Small intestine (tissue), 7 donors: ENCODE measurements at regions not wholly inside any gene's neighbourhood (a gene's known extent, or its start where the extent isn't known, plus 50 kb on each side); places are given as distances from the start of the nearest gene placed in this dataset.
A peak's percentile ranks its signal among the peaks of the same experiment; 100 is the strongest.

ENCODE experiments used
- DNase-seq, 2 donors: peaks; one replicate each; pipeline versions ENCODE4 v3.0.0 to v3.0.0-alpha.2; 2013
- FAIRE-seq: peaks from 2 replicates; lab custom pipeline; 2012; peaks lifted over from hg19 to GRCh38; lab: Jason Lieb, UNC
- H3K27ac ChIP-seq, 3 donors: one replicate each; pipeline ENCODE4 v1.5.1; 2013; ENCODE audit warnings: low read length in 2 of 3, mild to moderate bottlenecking in 2 of 3, control low read depth in 1 of 3, inconsistent platforms in 1 of 3, low read depth in 1 of 3, moderate library complexity in 1 of 3
- H3K27me3 ChIP-seq, 3 donors: one replicate each; pipeline ENCODE4 v1.6.1; 2013; ENCODE audit warnings: low read length in 3 of 3, inconsistent platforms in 1 of 3; ENCODE audit not compliant: control insufficient read depth in 3 of 3, insufficient read depth in 3 of 3
- H3K36me3 ChIP-seq, 3 donors: one replicate each; pipeline ENCODE4 v1.6.1; 2013; ENCODE audit warnings: low read length in 3 of 3, inconsistent platforms in 1 of 3, low read depth in 1 of 3, mild to moderate bottlenecking in 1 of 3, moderate library complexity in 1 of 3; ENCODE audit not compliant: control insufficient read depth in 3 of 3, insufficient read depth in 2 of 3
- H3K4me1 ChIP-seq, 3 donors: one replicate each; pipeline ENCODE4 v1.6.1; 2013; ENCODE audit warnings: low read length in 2 of 3, inconsistent platforms in 1 of 3, low read depth in 1 of 3, mild to moderate bottlenecking in 1 of 3, moderate library complexity in 1 of 3; ENCODE audit not compliant: control insufficient read depth in 3 of 3, insufficient read depth in 2 of 3
- H3K4me3 ChIP-seq, 3 donors: one replicate each; pipeline ENCODE4 v1.5.1; 2013; ENCODE audit warnings: low read length in 3 of 3, control low read depth in 1 of 3, inconsistent platforms in 1 of 3, low read depth in 1 of 3, mild to moderate bottlenecking in 1 of 3, moderate library complexity in 1 of 3
- H3K9me3 ChIP-seq, 2 donors: one replicate each; pipeline ENCODE4 v1.6.1; 2013; ENCODE audit warnings: low read depth in 1 of 2, low read length in 1 of 2; ENCODE audit not compliant: control insufficient read depth in 2 of 2, insufficient read depth in 1 of 2
- WGBS, 3 donors: extraction: QIAGEN DNeasy Blood & Tissue Kit; methylation state at CpG; one replicate each; pipeline ENCODE4 v1.1.7; 2013; 5-methylcytosine and 5-hydroxymethylcytosine counted together
- donor health status: healthy with polysubstance abuse.
- donor health status: control.
- donor health status: control.
- donor health status: Bipolar disorder and iron deficiency.
- donor health status: healthy.

GRCh38 chr11:103530257-103530656 lies 421.0 kb downstream of the DYNC2H1 start:
- Histone ChIP-seq H3K4me1 (no peaks in the 10 kb centered on the region), H3K27ac (no peak overlapping the region), H3K27me3 (no peaks in the 10 kb centered on the region), H3K9me3 (no peaks in the 10 kb centered on the region), H3K4me3 (no peak overlapping the region), H3K36me3 (no peaks in the 10 kb centered on the region)
- DNase-seq (no peak), FAIRE-seq (no peak)
- WGBS, 3 donors = 77 to 86% (median 84%) methylated on average over 4 of the region's 4 CpGs

GRCh38 chr11:103532133-103532788 lies 423.0 kb downstream of the DYNC2H1 start:
- no peaks in the 10 kb centered on the region for H3K36me3 ChIP-seq
- H3K4me3 ChIP-seq = no peak overlapping the region
- no peaks in the 10 kb centered on the region for H3K27me3 ChIP-seq
- FAIRE-seq (no peak), DNase-seq (no peak)
- WGBS, 3 donors = 83 to 88% (median 88%) methylated on average over 3 of the region's 3 CpGs
- H3K9me3 ChIP-seq = no peaks in the 10 kb centered on the region
- no peak overlapping the region for H3K27ac ChIP-seq
- no peaks in the 10 kb centered on the region for H3K4me1 ChIP-seq

GRCh38 chr11:103534191-103534590 lies 425.0 kb downstream of the DYNC2H1 start:
- Histone ChIP-seq H3K36me3 (no peaks in the 10 kb centered on the region), H3K4me1 (no peaks in the 10 kb centered on the region), H3K27ac (no peak overlapping the region), H3K27me3 (no peaks in the 10 kb centered on the region), H3K4me3 (no peak overlapping the region), H3K9me3 (no peaks in the 10 kb centered on the region)
- no peak for DNase-seq
- FAIRE-seq = no peak

GRCh38 chr11:103534959-103535358 lies 425.7 kb downstream of the DYNC2H1 start:
- WGBS, 3 donors = 77 to 85% (median 84%) methylated on average over 2 of the region's 2 CpGs

GRCh38 chr11:103536335-103536722 lies 427.1 kb downstream of the DYNC2H1 start:
- 86 to 93% (median 92%) methylated on average over 10 of the region's 10 CpGs for WGBS, 3 donors
- no peak overlapping the region for H3K4me3 ChIP-seq
- no peaks in the 10 kb centered on the region for H3K36me3 ChIP-seq
- no peaks in the 10 kb centered on the region for H3K27me3 ChIP-seq
- no peaks in the 10 kb centered on the region for H3K4me1 ChIP-seq
- FAIRE-seq = no peak
- no peak overlapping the region for H3K27ac ChIP-seq
- no peak for DNase-seq
- peaks cover 0 to 6% of the 10 kb centered on the region in 2 donors for H3K9me3 ChIP-seq

More at GRCh38 chr11:103534959-103535358, 425.7 kb downstream of the DYNC2H1 start:
- Histone ChIP-seq H3K27ac (no peak overlapping the region), H3K27me3 (no peaks in the 10 kb centered on the region), H3K36me3 (no peaks in the 10 kb centered on the region), H3K4me3 (no peak overlapping the region), H3K4me1 (no peaks in the 10 kb centered on the region), H3K9me3 (no peaks in the 10 kb centered on the region)
- DNase-seq = no peak
- peak; percentile 30 for FAIRE-seq

GRCh38 chr11:103537904-103538502 lies 428.8 kb downstream of the DYNC2H1 start:
- no peak overlapping the region for H3K27ac ChIP-seq
- no peaks in the 10 kb centered on the region for H3K36me3 ChIP-seq
- no peaks in the 10 kb centered on the region for H3K4me1 ChIP-seq
- no peak for FAIRE-seq
- no peaks in the 10 kb centered on the region for H3K27me3 ChIP-seq
- peak in 1 of 2 donors; percentile 13 for DNase-seq
- peaks cover 2 to 17% of the 10 kb centered on the region in 2 donors for H3K9me3 ChIP-seq
- H3K4me3 ChIP-seq = no peak overlapping the region

GRCh38 chr11:103539166-103539565 lies 429.9 kb downstream of the DYNC2H1 start:
- FAIRE-seq (no peak), DNase-seq (no peak)
- Histone ChIP-seq H3K27ac (no peak overlapping the region), H3K27me3 (no peaks in the 10 kb centered on the region), H3K9me3 (peaks cover 2 to 17% of the 10 kb centered on the region in 2 donors), H3K36me3 (no peaks in the 10 kb centered on the region), H3K4me1 (no peaks in the 10 kb centered on the region), H3K4me3 (no peak overlapping the region)

GRCh38 chr11:103541186-103541795 lies 432.1 kb downstream of the DYNC2H1 start:
- Histone ChIP-seq H3K27ac (no peak overlapping the region), H3K27me3 (no peaks in the 10 kb centered on the region), H3K9me3 (peaks cover 2 to 17% of the 10 kb centered on the region in 2 donors), H3K4me1 (no peaks in the 10 kb centered on the region), H3K4me3 (no peak overlapping the region), H3K36me3 (no peaks in the 10 kb centered on the region)
- DNase-seq = peak in 1 of 2 donors; percentile 24
- 67 to 90% (median 81%) methylated on average over 4 of the region's 4 CpGs for WGBS, 3 donors
- no peak for FAIRE-seq
